ENCODE measurements at regions not wholly inside any gene's neighbourhood (a gene's known extent, or its start where the extent isn't known, plus 50 kb on each side); places are given as distances from the start of the nearest gene placed in this dataset.

DNA sequence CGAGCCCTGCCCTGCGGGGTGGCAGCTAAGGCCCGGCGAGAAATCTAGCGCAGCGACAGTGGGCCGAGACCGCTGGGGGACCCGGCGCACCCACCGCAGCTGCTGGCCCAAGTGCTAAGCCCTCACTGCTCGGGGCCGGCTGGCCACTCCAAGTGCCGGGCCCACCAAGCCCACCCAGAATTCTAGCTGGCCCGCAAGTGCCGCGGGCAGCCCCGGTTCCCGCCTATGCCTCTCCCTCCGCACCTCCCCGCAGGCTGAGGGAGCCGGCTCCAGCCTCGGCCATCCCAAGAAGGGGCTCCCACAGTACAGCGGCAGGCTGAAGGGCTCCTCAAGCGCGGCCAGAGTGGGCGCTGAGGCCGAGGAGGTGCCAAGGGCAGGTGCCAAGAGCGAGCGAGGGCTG is 55.2 kb upstream of the RND3 start:
- no peak for DNase-seq (ENCODE audit: low spot score)

DNA sequence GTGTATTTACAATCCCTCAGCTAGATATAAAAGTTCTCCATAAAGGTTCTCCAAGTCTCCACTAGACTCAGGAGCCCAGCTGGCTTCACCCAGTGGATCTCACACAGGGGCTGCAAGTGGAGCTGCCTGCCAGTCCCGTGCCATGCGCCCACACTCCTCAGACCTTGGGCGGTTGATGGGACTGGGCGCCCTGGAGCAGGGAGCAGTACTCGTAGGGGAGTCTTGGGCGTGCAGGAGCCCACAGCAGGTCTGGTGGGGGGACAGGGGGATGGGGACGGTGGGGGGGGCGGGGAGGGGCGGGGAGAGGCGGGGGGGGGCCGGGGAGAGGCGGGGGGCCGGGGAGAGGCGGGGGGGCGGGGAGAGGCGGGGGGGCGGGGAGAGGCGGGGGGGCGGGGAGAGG is 54.7 kb upstream of the RND3 start:
- no peak for DNase-seq (ENCODE audit: low spot score)

DNA sequence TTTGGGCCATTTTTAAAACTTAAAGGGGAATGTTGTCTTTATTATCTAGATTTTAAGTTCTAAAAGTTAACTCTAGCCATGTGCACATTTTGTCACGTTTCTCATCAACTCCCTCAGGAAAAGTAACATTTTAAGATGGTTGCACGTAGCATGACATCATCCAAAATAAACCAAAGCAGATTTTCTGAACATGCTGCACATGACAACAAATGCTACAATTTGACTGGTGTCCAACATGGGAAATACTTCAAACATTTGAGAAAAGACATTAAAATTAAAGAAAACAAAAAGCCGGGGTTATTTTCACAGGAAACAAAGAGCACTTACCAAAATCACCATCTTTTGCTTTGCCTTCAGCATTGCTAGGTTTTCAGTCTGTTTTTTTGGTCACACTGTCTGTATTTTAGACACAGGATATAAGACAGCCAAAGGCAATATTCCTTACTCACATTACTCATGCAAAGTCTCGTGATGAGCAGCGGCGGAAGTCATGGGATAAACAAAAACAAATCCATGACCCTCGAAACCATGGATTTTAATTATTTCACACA is 51.3 kb upstream of the RND3 start:
- DNase-seq (ENCODE audit: low spot score), result no peak

All from RKO (cell line).